Osteoblast (primary cell): ENCODE measurements at regions not wholly inside any gene's neighbourhood (a gene's known extent, or its start where the extent isn't known, plus 50 kb on each side); places are given as distances from the start of the nearest gene placed in this dataset.

Experiments
- DNase-seq: peaks from one replicate; pipeline ENCODE4 v3.0.0; 2011; ENCODE audit warnings: low spot score, mixed read lengths; ENCODE audit not compliant: insufficient read length; ENCODE audit errors: missing footprints
- H2AFZ ChIP-seq: 2 replicates; pipeline ENCODE4 v1.6.0; 2011; ENCODE audit warnings: mild to moderate bottlenecking, low read length
- H3K27ac ChIP-seq: 2 replicates; pipeline ENCODE4 v1.5.1; 2011; ENCODE audit warnings: mild to moderate bottlenecking, low read depth, low read length, moderate library complexity
- H3K27me3 ChIP-seq: 2 replicates; pipeline ENCODE4 v1.6.0; 2012; ENCODE audit warnings: mild to moderate bottlenecking, control low read depth, inconsistent platforms, low read length, moderate library complexity; ENCODE audit not compliant: insufficient read depth
- H3K36me3 ChIP-seq: 2 replicates; pipeline ENCODE4 v1.5.1; 2011; ENCODE audit warnings: mild to moderate bottlenecking, low read length, control low read depth, moderate library complexity; ENCODE audit not compliant: insufficient read depth
- H3K4me1 ChIP-seq: 2 replicates; pipeline ENCODE4 v1.5.1; 2011; ENCODE audit warnings: mild to moderate bottlenecking, low read length, control low read depth, moderate library complexity; ENCODE audit not compliant: insufficient read depth
- H3K4me2 ChIP-seq: 2 replicates; pipeline ENCODE4 v1.6.0; 2011; ENCODE audit warnings: mild to moderate bottlenecking, low read length; ENCODE audit not compliant: insufficient read depth
- H3K4me3 ChIP-seq: fragments of 200-600 bp; sonication (generic); 3 replicates; pipeline ENCODE4 v1.5.1; 2012; ENCODE audit warnings: mild to moderate bottlenecking, low read length, inconsistent platforms; ENCODE audit not compliant: insufficient read depth
- H3K79me2 ChIP-seq: 2 replicates; pipeline ENCODE4 v1.6.0; 2012; ENCODE audit warnings: mild to moderate bottlenecking, low read length, control low read depth, inconsistent platforms; ENCODE audit not compliant: insufficient read depth
- H3K9me3 ChIP-seq: 2 replicates; pipeline ENCODE4 v1.5.1; 2011; ENCODE audit warnings: low read depth, low read length, control low read depth
- H4K20me1 ChIP-seq: 2 replicates; pipeline ENCODE4 v1.6.0; 2012; ENCODE audit warnings: mild to moderate bottlenecking, low read length, control low read depth; ENCODE audit not compliant: insufficient read depth
- TF ChIP-seq, protein P1 (sequence below): IDR thresholded peaks from 2 replicates; pipeline ENCODE4 v1.5.1; 2011; ENCODE audit warnings: mild to moderate bottlenecking, low read depth, low read length, moderate library complexity; ENCODE audit errors: extremely low read depth

DNA sequence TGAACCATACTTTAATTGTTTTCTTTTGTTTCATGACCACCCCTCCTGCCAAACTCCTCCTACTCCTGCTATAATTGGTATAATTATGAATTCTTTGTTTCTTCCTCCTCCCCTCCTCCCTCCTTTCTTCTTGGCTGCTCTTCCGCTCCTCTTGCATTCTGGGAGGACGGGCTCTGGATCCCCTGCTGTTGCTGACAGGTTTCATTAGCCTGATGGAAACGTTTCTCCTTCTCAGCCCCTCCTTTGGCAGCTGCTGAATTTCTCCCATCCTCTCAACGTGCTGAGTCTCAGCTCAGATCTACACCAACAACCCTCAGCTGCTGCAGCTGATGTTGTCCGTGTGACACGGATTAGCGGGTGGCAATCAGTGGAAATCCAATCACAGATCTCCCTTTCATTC, 97.1 kb upstream of the UBAC2 start:
- no peak overlapping the region for H3K4me2 ChIP-seq
- H3K36me3 ChIP-seq, result no peaks in the 10 kb centered on the region
- no peak overlapping the region for H3K4me3 ChIP-seq
- no peak for DNase-seq
- no peaks in the 10 kb centered on the region for H4K20me1 ChIP-seq
- H3K9me3 ChIP-seq, result no peaks in the 10 kb centered on the region
- no peak overlapping the region for H3K27ac ChIP-seq
- TF ChIP-seq, protein P1, sequence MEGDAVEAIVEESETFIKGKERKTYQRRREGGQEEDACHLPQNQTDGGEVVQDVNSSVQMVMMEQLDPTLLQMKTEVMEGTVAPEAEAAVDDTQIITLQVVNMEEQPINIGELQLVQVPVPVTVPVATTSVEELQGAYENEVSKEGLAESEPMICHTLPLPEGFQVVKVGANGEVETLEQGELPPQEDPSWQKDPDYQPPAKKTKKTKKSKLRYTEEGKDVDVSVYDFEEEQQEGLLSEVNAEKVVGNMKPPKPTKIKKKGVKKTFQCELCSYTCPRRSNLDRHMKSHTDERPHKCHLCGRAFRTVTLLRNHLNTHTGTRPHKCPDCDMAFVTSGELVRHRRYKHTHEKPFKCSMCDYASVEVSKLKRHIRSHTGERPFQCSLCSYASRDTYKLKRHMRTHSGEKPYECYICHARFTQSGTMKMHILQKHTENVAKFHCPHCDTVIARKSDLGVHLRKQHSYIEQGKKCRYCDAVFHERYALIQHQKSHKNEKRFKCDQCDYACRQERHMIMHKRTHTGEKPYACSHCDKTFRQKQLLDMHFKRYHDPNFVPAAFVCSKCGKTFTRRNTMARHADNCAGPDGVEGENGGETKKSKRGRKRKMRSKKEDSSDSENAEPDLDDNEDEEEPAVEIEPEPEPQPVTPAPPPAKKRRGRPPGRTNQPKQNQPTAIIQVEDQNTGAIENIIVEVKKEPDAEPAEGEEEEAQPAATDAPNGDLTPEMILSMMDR, result no peak
- no peaks in the 10 kb centered on the region for H3K79me2 ChIP-seq
- peaks cover 7% of the 10 kb centered on the region for H3K27me3 ChIP-seq
- H2AFZ ChIP-seq, result peak overlapping the region; percentile 6
- H3K4me1 ChIP-seq, result no peaks in the 10 kb centered on the region

DNA sequence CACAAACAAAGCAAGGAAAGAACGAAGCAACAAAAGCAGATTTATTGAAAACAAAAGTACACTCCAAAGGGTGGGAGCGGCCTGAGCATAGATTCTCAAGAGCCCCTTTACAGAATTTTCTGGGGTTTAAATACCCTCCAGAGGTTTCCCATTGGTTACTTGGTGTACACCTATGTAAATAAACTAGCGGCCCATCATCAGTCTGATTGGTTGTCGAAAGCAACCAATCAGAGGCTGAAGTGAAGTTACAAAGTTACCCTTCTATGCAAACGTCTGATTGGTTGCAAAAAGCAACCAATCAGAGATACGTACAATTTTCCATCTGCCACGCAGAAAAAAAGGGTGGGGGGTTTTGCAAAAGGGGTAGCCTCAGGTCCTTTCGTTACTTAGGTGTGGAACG, 96.3 kb upstream of the UBAC2 start:
- DNase-seq, result no peak
- no peaks in the 10 kb centered on the region for H3K4me1 ChIP-seq
- peaks cover 7% of the 10 kb centered on the region for H3K27me3 ChIP-seq

DNA sequence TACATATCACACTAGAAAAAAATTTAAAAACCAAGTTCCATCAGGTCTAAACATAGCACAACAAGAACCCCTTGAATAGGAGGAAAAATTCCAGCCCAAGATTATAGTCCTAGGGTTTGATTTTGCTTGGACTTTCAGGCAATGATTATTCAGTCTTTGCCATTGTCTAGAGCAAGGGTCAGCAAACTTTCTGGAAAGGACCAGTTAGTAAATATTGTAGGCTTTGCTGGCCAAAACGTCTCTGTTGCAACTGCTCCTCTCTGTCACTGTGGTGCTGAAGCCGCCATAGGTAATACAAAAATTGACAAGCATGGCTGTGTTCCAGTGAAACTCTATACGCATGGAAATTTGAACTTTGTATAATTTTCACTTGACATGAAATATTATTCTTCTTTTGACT, 95.5 kb upstream of the UBAC2 start:
- Histone ChIP-seq H3K4me1 (no peaks in the 10 kb centered on the region), H2AFZ (no peak overlapping the region), H3K27ac (no peak overlapping the region), H3K27me3 (peaks cover 7% of the 10 kb centered on the region), H3K4me2 (no peak overlapping the region), H3K9me3 (no peaks in the 10 kb centered on the region), H3K79me2 (no peaks in the 10 kb centered on the region), H4K20me1 (no peaks in the 10 kb centered on the region), H3K4me3 (no peak overlapping the region), H3K36me3 (no peaks in the 10 kb centered on the region)
- TF ChIP-seq, protein P1, result no peak
- no peak for DNase-seq

More for the DNA sequence above, 96.3 kb upstream of the UBAC2 start:
- Histone ChIP-seq H3K36me3 (no peaks in the 10 kb centered on the region), H2AFZ (no peak overlapping the region), H4K20me1 (no peaks in the 10 kb centered on the region), H3K79me2 (no peaks in the 10 kb centered on the region), H3K27ac (no peak overlapping the region), H3K9me3 (no peaks in the 10 kb centered on the region), H3K4me2 (no peak overlapping the region), H3K4me3 (no peak overlapping the region)
- TF ChIP-seq, protein P1, result no peak

DNA sequence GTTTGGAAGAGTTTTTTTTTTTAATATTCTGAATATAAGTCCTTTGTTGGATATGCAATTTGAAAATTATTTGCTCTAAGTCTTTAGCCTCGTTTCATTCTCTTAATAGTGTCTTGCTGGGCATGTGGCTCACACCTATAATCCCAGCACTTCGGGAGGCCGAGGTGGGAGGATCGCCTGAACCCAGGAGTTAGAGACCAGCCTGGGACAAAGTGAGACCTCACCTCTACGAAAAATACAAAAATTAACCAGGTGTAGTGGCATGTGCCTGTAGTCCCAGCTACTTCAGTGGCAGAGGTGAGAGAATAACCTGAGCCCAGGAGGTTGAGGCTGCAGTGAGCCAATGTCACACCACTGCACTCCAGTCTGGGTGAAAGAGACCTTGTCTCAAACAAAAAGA, 87.3 kb upstream of the UBAC2 start:
- Histone ChIP-seq H2AFZ (no peak overlapping the region), H3K4me1 (no peaks in the 10 kb centered on the region), H3K27ac (no peak overlapping the region), H3K79me2 (no peaks in the 10 kb centered on the region), H3K27me3 (peaks cover 4% of the 10 kb centered on the region), H3K9me3 (no peaks in the 10 kb centered on the region), H3K36me3 (no peaks in the 10 kb centered on the region), H4K20me1 (no peaks in the 10 kb centered on the region), H3K4me3 (no peak overlapping the region), H3K4me2 (no peak overlapping the region)
- no peak for DNase-seq
- TF ChIP-seq, protein P1, result no peak
